HG02571 (cell line): ENCODE measurements at regions not wholly inside any gene's neighbourhood (a gene's known extent, or its start where the extent isn't known, plus 50 kb on each side); places are given as distances from the start of the nearest gene placed in this dataset.

Experiments
- ATAC-seq: cut with Tn5 transposase; IDR thresholded peaks from one replicate; pipeline ENCODE4 v1.9.1; 2021; ENCODE audit warnings: mild to moderate bottlenecking, moderate library complexity; ENCODE audit not compliant: unreplicated experiment

- ATAC-seq, result no peak
Measured at GRCh38 chr6:14791526-14791925, 454.3 kb upstream of the JARID2 start.

- no peak for ATAC-seq
Measured at GRCh38 chr6:14792118-14792955, 453.5 kb upstream of the JARID2 start.

- ATAC-seq, result no peak
Measured at GRCh38 chr6:14795451-14795850, 450.4 kb upstream of the JARID2 start.

GRCh38 chr6:14796974-14797762 lies 448.7 kb upstream of the JARID2 start:
- no peak for ATAC-seq

GRCh38 chr6:14797875-14798593 lies 447.8 kb upstream of the JARID2 start:
- ATAC-seq, result no peak

GRCh38 chr6:14798594-14798982 lies 447.3 kb upstream of the JARID2 start:
- ATAC-seq, result no peak

GRCh38 chr6:14798996-14799588 lies 446.8 kb upstream of the JARID2 start:
- no peak for ATAC-seq

GRCh38 chr6:14799928-14800327 lies 445.9 kb upstream of the JARID2 start:
- ATAC-seq, result no peak

- ATAC-seq, result no peak
Measured at GRCh38 chr6:14802514-14803160, 443.2 kb upstream of the JARID2 start.

GRCh38 chr6:14804001-14804784 lies 441.7 kb upstream of the JARID2 start:
- no peak for ATAC-seq

- no peak for ATAC-seq
Measured at GRCh38 chr6:14804785-14805210, 441.1 kb upstream of the JARID2 start.

GRCh38 chr6:14806101-14806500 lies 439.8 kb upstream of the JARID2 start:
- ATAC-seq, result no peak

- ATAC-seq, result no peak
Measured at GRCh38 chr6:14807130-14807529, 438.7 kb upstream of the JARID2 start.

- no peak for ATAC-seq
Measured at GRCh38 chr6:14807971-14808370, 437.9 kb upstream of the JARID2 start.

GRCh38 chr6:14810021-14810420 lies 435.8 kb upstream of the JARID2 start:
- no peak for ATAC-seq

- ATAC-seq, result no peak
Measured at GRCh38 chr6:14811775-14812428, 434.0 kb upstream of the JARID2 start.

- ATAC-seq, result no peak
Measured at GRCh38 chr6:14814016-14814415, 431.9 kb upstream of the JARID2 start.

GRCh38 chr6:14816116-14816859 lies 429.6 kb upstream of the JARID2 start:
- no peak for ATAC-seq

- ATAC-seq, result no peak
Measured at GRCh38 chr6:14817074-14817473, 428.8 kb upstream of the JARID2 start.
